ENCODE measurements at regions not wholly inside any gene's neighbourhood (a gene's known extent, or its start where the extent isn't known, plus 50 kb on each side); places are given as distances from the start of the nearest gene placed in this dataset.
"Not testable (repeated sequence)": the region's sequence is repeated elsewhere in the genome, so short reads cannot be mapped to it uniquely, and the experiment has no call there.

DNA sequence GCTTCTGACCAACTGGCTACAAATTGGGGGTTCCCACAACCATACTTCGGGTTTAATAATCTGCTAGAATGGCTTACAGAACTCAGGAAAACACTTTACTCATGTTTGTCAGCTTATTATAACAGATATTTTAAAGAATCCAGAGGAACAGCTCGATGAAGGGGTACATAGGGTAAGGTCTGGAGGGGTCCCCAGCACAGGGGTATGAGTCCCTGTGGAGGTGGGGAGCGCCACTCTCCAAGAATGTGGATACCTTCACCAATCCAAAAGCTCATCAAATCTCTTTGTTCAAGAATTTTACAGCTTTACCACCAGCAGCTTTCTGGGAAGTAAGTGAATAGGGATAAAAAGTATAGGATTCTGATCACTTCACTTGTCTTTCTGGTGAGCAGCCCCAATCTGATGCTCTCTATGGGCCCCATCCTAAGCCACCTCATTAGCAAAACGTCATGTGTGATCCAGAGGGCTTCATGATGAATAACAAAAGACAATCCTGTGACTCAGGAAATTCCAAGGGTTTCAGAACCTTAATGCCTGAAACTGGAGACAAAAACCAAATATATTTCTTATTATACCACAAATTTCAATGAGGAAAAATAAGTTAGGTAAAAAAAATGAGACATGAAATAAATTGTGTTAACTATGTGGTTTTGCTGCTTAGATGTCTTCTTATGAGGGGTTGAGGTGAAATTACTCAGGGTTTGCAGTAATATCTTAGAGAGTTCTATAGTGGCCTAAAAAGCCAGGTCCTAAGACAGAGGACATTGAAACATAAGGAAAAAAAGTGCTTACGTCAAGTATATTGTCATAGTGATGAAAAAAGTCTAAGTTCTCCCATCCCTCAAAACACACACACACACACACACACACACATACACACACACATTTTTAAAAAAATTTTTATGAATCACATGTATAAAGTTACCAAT lies 290.5 kb downstream of the ANXA1 start:
- no peak for ATAC-seq
- Mint-ChIP-seq H3K36me3 (ENCODE audit: low read depth) (no peaks in the 10 kb centered on the region), H3K27ac (no peak overlapping the region), H3K27me3 (no peaks in the 10 kb centered on the region), H3K4me3 (no peak overlapping the region), H3K4me1 (no peaks in the 10 kb centered on the region)
- DNase-seq, result no peak
- no peaks in the 10 kb centered on the region for H3K9me3 ChIP-seq (ENCODE audit: control insufficient read depth, low read length, poor library complexity, severe bottlenecking)

DNA sequence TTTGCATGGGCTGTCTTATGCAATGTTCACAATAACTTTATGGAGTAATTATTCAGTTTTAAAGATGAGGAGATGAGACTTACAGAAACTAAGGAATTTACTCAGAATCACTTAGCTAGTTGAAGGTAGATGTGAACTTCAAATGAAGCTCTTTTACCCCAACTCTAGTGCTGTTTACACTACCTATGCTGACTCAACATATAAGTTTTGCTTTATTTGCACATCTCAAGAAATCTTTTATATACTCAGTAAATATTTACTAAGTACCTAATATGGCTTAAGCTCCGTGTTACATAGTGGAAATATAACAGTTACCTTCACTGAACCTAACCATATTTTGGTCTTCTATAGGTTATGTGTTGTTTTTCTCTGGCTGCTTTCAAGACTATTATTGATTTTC lies 293.2 kb downstream of the ANXA1 start:
- no peak for DNase-seq
- Mint-ChIP-seq H3K27me3 (no peaks in the 10 kb centered on the region), H3K27ac (no peak overlapping the region), H3K36me3 (ENCODE audit: low read depth) (no peaks in the 10 kb centered on the region), H3K4me1 (no peaks in the 10 kb centered on the region), H3K4me3 (no peak overlapping the region)
- H3K9me3 ChIP-seq (ENCODE audit: control insufficient read depth, low read length, poor library complexity, severe bottlenecking), result no peaks in the 10 kb centered on the region
- no peak for ATAC-seq

DNA sequence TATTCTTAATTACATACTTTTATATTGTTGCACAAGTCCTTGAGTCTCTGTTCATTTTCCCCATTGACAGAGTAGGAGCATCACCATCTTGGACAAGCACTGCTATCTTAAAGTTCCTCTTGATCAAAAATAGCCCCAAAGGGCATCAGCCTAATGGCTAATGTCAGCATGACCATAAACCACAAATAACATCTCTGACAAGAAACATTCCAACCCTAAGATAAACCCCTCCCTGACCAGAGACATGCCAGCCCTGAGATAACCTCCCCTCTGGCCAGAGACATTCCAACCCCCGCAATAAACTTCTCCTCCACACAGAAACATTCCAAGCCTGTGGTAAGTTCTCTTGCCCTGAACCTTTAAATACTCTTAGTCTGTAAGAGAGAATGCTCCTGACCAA lies 293.7 kb downstream of the ANXA1 start:
- ATAC-seq, H3K4me1 Mint-ChIP-seq: not testable (repeated sequence)

DNA sequence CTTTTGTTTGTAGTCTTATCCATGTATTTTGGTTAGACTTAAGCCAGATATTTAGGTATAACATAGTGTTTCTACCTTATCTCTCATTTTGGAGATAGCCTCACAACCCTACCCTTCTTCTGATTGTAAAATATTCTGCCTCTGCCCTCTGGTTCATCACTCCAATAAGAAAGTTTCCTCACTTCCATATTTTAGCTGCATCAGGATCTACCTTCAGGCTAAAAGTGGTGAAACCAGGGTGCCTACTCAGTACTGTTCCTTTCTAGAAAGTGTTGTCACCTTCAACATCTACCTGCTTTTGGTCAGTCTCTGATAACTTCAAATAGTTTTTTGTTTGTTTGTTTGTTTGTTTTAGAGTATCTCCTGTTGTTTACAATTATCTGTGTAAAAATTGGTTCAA lies 294.6 kb downstream of the ANXA1 start:
- no peaks in the 10 kb centered on the region for H3K36me3 Mint-ChIP-seq (ENCODE audit: low read depth)

More for the DNA sequence above, 293.7 kb downstream of the ANXA1 start:
- not testable (repeated sequence) for H3K36me3 Mint-ChIP-seq (ENCODE audit: low read depth); DNase-seq; H3K27ac Mint-ChIP-seq; H3K4me3 Mint-ChIP-seq; H3K27me3 Mint-ChIP-seq; H3K9me3 ChIP-seq (ENCODE audit: control insufficient read depth, low read length, poor library complexity, severe bottlenecking)

DNA sequence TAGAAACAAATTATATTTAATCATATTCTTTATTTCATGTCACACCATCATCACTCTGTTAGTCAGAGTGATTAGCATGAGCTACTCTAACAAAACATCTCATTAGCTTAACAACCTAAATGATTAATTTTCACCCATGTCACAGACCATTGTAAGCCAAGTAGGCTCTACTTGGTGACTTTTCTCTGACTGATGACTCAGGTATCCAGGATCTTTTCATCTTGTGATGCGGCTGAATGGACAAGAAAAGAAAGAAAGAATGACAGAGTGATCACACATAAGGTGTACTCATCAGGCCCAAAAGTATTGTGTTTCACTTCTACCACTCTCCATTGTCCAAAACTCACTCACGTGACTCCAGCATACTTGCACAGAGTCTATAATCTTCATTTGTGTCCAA lies 299.3 kb downstream of the ANXA1 start:
- no peak for ATAC-seq
- no peaks in the 10 kb centered on the region for H3K9me3 ChIP-seq (ENCODE audit: control insufficient read depth, low read length, poor library complexity, severe bottlenecking)
- no peak for DNase-seq
- no peaks in the 10 kb centered on the region for H3K27me3 Mint-ChIP-seq
- H3K36me3 Mint-ChIP-seq (ENCODE audit: low read depth), result no peaks in the 10 kb centered on the region
- H3K27ac Mint-ChIP-seq, result no peak overlapping the region
- H3K4me1 Mint-ChIP-seq, result no peaks in the 10 kb centered on the region
- H3K4me3 Mint-ChIP-seq, result no peak overlapping the region

More for the DNA sequence above, 294.6 kb downstream of the ANXA1 start:
- no peaks in the 10 kb centered on the region for H3K9me3 ChIP-seq (ENCODE audit: control insufficient read depth, low read length, poor library complexity, severe bottlenecking)
- no peaks in the 10 kb centered on the region for H3K27me3 Mint-ChIP-seq
- no peak for ATAC-seq
- no peak overlapping the region for H3K27ac Mint-ChIP-seq
- no peak for DNase-seq
- H3K4me3 Mint-ChIP-seq, result no peak overlapping the region
- H3K4me1 Mint-ChIP-seq, result no peaks in the 10 kb centered on the region

DNA sequence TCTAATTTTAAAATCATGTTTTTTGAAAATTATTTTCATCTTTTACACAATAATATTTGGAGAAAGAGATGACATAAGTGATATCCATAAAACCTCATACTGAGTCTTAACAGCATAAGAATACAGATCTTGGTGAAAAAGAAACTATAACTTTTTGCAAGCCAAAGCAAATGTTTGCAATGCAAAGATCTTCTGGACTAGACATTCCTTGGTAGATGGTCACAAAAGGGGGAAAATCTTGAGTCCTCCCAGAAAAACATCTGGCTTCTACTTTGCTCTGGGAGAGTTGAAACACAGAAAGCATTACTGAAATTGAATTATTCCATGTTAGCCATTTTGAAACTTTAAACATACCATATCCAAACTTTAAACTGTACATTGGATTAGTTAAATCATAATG lies 308.2 kb downstream of the ANXA1 start:
- no peaks in the 10 kb centered on the region for H3K9me3 ChIP-seq (ENCODE audit: control insufficient read depth, low read length, poor library complexity, severe bottlenecking)
- Mint-ChIP-seq H3K36me3 (ENCODE audit: low read depth) (no peaks in the 10 kb centered on the region), H3K27ac (no peak overlapping the region), H3K4me3 (no peak overlapping the region), H3K4me1 (no peaks in the 10 kb centered on the region), H3K27me3 (no peaks in the 10 kb centered on the region)
- DNase-seq (no peak), ATAC-seq (no peak)

DNA sequence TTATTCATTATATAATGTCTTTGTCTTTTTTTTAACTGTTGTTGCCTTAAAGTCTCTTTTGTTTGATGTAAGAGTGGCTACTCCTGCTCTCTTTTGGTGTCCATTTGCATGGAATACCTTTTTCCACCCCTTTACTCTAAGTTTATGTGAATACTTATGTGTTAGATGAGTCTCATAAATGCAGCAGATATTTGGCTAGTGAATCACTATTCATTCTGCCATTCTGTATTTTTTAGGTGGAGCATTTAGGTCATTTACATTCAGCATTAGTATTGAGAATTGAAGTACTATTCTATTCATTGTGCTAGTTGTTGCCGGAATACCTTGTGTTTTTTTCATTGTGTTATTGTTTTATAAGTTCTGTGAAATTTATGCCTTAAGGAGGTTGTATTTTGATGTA lies 317.1 kb downstream of the ANXA1 start:
- H3K36me3 Mint-ChIP-seq (ENCODE audit: low read depth), result no peaks in the 10 kb centered on the region
- no peak overlapping the region for H3K4me3 Mint-ChIP-seq
- H3K4me1 Mint-ChIP-seq, result no peaks in the 10 kb centered on the region
- no peak overlapping the region for H3K27ac Mint-ChIP-seq
- no peaks in the 10 kb centered on the region for H3K27me3 Mint-ChIP-seq
- DNase-seq (no peak), ATAC-seq (no peak)
- no peaks in the 10 kb centered on the region for H3K9me3 ChIP-seq (ENCODE audit: control insufficient read depth, low read length, poor library complexity, severe bottlenecking)

DNA sequence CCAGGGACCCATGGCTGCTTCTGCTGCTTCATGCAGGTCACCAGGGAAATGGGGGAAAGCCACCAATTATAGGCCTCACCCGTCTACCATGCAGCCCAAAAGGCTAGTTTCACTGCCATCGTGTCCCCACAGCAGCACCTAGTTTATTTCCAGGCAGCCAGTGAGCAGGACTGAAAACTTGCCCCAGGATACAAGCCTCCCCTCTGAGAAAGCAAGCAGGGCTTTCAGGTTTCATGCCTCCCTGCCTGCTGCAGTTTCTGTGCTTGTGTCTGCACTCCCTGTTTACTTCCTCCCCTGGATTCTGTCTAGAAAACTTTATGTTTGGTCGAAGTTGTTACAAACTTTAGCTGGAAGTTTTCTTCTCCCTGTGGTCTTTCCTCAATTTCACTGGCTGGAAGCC lies 319.1 kb downstream of the ANXA1 start:
- no peak for DNase-seq
- Mint-ChIP-seq H3K4me1 (no peaks in the 10 kb centered on the region), H3K27me3 (no peaks in the 10 kb centered on the region), H3K27ac (no peak overlapping the region), H3K4me3 (no peak overlapping the region), H3K36me3 (ENCODE audit: low read depth) (no peaks in the 10 kb centered on the region)
- no peak for ATAC-seq
- no peaks in the 10 kb centered on the region for H3K9me3 ChIP-seq (ENCODE audit: control insufficient read depth, low read length, poor library complexity, severe bottlenecking)

DNA sequence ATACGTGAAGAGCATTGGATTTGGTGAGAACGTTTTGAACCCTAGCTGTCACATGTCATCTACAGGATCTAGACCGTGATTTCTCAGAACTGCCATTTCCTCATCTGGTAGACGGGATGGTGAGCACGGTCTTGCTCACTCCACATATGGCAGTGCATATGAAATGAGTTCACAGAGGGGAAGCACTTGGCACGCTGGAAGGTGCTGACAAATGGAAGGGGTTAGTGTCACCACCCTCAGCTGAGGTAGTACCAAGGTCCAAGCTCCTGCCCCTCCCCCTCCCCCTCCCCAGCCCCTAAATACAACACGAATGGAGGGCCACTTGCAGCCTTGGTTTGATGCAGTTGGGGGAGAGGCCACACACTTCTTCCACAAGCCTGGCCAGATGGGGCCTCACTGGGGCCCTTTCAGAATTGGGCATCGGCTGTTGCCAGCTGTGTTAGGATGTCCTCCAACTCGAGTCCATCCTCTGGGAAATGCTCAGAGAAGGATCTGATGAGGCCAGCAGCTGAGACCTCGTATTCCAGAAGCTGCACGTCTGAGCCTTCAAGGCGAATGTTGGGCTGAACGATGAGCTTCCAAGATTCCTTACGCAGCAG lies 322.4 kb downstream of the ANXA1 start:
- H3K27ac Mint-ChIP-seq, result no peak overlapping the region
- H3K4me3 Mint-ChIP-seq, result no peak overlapping the region
- no peaks in the 10 kb centered on the region for H3K4me1 Mint-ChIP-seq
- no peaks in the 10 kb centered on the region for H3K36me3 Mint-ChIP-seq (ENCODE audit: low read depth)
- DNase-seq (no peak), ATAC-seq (no peak)
- no peaks in the 10 kb centered on the region for H3K27me3 Mint-ChIP-seq
- H3K9me3 ChIP-seq (ENCODE audit: control insufficient read depth, low read length, poor library complexity, severe bottlenecking), result no peaks in the 10 kb centered on the region

DNA sequence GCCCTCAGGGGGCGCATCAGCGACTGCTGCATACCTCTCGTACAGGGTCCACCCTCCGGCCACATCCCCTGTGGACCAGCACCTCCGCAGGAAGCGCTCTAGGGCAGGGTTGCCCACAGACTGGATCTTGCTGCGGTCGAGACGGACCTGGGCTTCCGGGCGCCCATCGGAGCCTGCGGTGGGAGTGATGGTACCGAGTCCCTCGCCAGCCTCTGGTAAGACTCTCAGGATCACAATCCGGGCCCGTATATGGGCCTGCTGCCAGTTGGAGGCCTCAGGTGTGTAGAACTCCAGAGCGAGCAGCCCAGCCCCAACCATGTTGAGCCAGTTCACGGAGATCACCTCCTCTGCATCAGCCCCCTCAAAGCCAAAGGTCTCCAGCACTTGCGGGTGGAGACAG lies 323.0 kb downstream of the ANXA1 start:
- DNase-seq, result no peak
- no peaks in the 10 kb centered on the region for H3K36me3 Mint-ChIP-seq (ENCODE audit: low read depth)
- H3K9me3 ChIP-seq (ENCODE audit: control insufficient read depth, low read length, poor library complexity, severe bottlenecking), result no peaks in the 10 kb centered on the region
- no peak overlapping the region for H3K4me3 Mint-ChIP-seq
- no peak for ATAC-seq
- no peaks in the 10 kb centered on the region for H3K4me1 Mint-ChIP-seq
- no peaks in the 10 kb centered on the region for H3K27me3 Mint-ChIP-seq
- H3K27ac Mint-ChIP-seq, result no peak overlapping the region

DNA sequence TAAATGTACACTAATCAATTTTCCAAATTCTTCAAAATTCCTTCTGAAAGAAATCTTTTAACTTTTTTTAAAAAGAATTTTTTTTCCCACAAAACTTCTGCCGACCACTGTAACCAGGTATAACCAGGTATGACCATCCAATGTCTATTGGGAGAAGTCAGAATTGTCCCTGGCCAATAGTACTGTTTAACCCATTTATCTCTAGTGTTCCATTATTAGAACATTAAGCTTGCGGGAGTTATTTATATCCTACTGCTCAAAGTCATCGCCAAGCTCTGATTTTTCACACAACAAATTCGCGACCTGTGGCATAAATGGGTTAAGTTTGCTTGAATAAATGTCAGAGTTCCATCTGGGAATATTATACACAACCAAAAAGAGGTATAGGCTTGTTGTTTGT lies 343.2 kb downstream of the ANXA1 start:
- Mint-ChIP-seq H3K36me3 (ENCODE audit: low read depth) (no peaks in the 10 kb centered on the region), H3K4me1 (no peaks in the 10 kb centered on the region), H3K27ac (no peak overlapping the region), H3K27me3 (no peaks in the 10 kb centered on the region), H3K4me3 (no peak overlapping the region)
- no peak for ATAC-seq
- no peaks in the 10 kb centered on the region for H3K9me3 ChIP-seq (ENCODE audit: control insufficient read depth, low read length, poor library complexity, severe bottlenecking)
- DNase-seq, result no peak

DNA sequence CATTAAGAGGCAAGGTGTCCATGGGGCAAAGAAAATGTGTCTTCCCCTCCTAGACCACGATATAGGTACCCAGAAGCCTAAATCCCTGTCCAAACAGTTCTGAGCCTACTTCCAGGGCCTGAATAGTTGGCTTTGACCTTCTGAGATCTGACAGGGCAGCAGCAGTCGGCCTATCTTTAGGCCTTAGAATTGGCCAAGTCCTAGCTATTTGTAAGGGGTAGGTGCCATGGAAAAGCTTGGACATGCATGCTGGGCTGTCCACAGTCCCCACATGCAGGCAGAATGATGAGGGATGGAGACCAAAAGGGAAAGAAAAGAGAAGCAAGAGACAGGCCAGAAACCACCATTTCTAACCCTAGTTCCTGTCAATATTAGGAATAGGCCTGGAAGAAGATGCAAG lies 346.1 kb downstream of the ANXA1 start:
- Mint-ChIP-seq H3K4me1 (no peaks in the 10 kb centered on the region), H3K27me3 (no peaks in the 10 kb centered on the region), H3K27ac (no peak overlapping the region), H3K4me3 (no peak overlapping the region), H3K36me3 (ENCODE audit: low read depth) (no peaks in the 10 kb centered on the region)
- ATAC-seq, result no peak
- H3K9me3 ChIP-seq (ENCODE audit: control insufficient read depth, low read length, poor library complexity, severe bottlenecking), result no peaks in the 10 kb centered on the region
- no peak for DNase-seq

DNA sequence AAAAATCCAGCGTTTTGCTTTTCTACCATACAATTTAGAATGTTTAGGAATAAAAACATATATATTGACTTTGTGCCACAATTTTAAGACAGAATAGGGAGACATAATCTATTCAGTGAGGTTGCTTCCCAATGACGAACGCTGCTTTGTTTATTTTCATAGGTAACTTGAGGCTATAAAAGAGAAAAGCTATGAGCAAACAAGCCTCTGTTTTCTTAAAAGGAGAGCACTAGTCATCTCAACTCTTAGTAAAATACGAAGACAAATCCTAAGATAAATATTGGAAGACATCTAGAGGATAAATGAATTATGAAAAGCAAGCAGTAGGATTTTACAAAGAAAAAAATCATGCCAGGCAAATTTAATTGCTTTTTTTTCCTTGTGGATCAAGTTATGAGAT lies 363.6 kb downstream of the ANXA1 start:
- no peaks in the 10 kb centered on the region for H3K27me3 Mint-ChIP-seq
- no peaks in the 10 kb centered on the region for H3K36me3 Mint-ChIP-seq (ENCODE audit: low read depth)
- H3K4me3 Mint-ChIP-seq, result no peak overlapping the region
- H3K27ac Mint-ChIP-seq, result no peak overlapping the region
- no peak for DNase-seq
- H3K9me3 ChIP-seq (ENCODE audit: control insufficient read depth, low read length, poor library complexity, severe bottlenecking), result no peaks in the 10 kb centered on the region
- no peak for ATAC-seq
- H3K4me1 Mint-ChIP-seq, result no peaks in the 10 kb centered on the region

DNA sequence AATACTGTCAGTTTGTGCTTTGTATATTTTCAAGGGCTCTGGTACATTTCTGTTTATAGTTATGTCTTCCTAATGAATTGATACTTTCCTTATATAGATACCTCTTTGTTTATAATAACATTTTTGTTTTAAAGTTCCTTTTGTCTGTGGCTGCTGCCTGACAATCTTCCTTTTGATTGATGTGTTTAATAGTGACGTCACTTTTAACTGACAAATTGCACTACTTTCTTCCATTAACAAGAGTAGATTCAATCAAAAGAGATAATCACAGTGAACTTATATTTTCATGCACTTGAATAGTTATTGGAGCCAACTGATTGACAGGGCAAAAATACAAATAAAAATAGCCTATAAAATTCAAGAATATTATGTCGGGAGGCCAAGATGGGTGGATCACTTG lies 371.7 kb downstream of the ANXA1 start:
- H3K9me3 ChIP-seq (ENCODE audit: control insufficient read depth, low read length, poor library complexity, severe bottlenecking), result no peaks in the 10 kb centered on the region
- no peak for DNase-seq
- no peaks in the 10 kb centered on the region for H3K4me1 Mint-ChIP-seq
- no peaks in the 10 kb centered on the region for H3K27me3 Mint-ChIP-seq
- no peaks in the 10 kb centered on the region for H3K36me3 Mint-ChIP-seq (ENCODE audit: low read depth)
- ATAC-seq, result no peak
- no peak overlapping the region for H3K4me3 Mint-ChIP-seq
- H3K27ac Mint-ChIP-seq, result no peak overlapping the region
